ENCODE measurements at regions not wholly inside any gene's neighbourhood (a gene's known extent, or its start where the extent isn't known, plus 50 kb on each side); places are given as distances from the start of the nearest gene placed in this dataset.

DNA sequence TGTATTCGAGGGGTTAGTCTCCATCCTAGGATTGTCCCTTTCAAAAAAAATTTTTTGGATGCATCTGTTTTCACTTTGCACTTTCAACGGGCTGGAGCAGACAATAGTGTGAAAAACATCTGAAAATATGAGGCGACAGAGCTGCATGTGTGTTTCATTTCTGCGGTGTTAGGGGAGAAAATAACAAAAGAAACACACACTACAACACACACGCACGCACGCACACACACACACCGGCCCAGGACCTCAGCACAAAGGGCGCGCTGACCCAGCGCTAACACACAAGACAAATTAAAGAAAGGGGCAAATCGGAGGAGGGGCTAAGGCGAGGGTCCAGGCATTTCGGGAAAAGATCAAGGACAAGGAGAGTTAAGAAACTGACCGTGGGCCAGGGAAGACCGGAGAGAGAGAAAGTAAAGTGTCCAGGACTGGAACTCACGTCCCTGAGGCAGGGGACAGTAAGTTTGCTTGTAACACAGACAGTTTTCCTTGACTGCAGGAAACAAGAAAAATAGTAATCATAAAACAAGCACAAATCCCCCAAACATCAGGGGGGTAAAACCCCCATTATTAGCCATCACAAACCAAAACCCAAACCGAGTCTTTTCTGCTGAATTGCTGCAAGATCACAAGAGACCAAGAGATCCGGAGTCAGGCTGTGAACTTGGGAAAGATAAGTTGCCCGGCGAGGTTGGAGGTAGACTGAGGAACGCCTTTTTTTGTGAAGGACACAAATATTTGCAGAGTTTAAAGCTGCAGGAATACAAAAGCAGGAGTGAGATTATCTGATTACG is 302.1 kb downstream of the PARP8 start:
- Mint-ChIP-seq H3K36me3 (ENCODE audit: low read depth) (no peaks in the 10 kb centered on the region), H3K4me3 (peak overlapping the region; percentile 26), H3K27me3 (peaks cover 77% of the 10 kb centered on the region), H3K27ac (no peak overlapping the region), H3K4me1 (ENCODE audit: low read depth) (peaks cover 51% of the 10 kb centered on the region), H3K9me3 (no peaks in the 10 kb centered on the region)
- ATAC-seq (no peak), DNase-seq (no peak)
- intact Hi-C loops (cut with micrococcal nuclease) = loop anchor here (5.0 to 10.0 kb wide), 2 partner anchors 414 to 1686 kb away; partner anchors contain the start of gene ISL1
- ChIA-PET CTCF (no interaction called here), POLR2A (no interaction called here)
- TF ChIP-seq, protein P1, sequence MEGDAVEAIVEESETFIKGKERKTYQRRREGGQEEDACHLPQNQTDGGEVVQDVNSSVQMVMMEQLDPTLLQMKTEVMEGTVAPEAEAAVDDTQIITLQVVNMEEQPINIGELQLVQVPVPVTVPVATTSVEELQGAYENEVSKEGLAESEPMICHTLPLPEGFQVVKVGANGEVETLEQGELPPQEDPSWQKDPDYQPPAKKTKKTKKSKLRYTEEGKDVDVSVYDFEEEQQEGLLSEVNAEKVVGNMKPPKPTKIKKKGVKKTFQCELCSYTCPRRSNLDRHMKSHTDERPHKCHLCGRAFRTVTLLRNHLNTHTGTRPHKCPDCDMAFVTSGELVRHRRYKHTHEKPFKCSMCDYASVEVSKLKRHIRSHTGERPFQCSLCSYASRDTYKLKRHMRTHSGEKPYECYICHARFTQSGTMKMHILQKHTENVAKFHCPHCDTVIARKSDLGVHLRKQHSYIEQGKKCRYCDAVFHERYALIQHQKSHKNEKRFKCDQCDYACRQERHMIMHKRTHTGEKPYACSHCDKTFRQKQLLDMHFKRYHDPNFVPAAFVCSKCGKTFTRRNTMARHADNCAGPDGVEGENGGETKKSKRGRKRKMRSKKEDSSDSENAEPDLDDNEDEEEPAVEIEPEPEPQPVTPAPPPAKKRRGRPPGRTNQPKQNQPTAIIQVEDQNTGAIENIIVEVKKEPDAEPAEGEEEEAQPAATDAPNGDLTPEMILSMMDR (IDR thresholded peaks at IDR 0.05) = no peak

DNA sequence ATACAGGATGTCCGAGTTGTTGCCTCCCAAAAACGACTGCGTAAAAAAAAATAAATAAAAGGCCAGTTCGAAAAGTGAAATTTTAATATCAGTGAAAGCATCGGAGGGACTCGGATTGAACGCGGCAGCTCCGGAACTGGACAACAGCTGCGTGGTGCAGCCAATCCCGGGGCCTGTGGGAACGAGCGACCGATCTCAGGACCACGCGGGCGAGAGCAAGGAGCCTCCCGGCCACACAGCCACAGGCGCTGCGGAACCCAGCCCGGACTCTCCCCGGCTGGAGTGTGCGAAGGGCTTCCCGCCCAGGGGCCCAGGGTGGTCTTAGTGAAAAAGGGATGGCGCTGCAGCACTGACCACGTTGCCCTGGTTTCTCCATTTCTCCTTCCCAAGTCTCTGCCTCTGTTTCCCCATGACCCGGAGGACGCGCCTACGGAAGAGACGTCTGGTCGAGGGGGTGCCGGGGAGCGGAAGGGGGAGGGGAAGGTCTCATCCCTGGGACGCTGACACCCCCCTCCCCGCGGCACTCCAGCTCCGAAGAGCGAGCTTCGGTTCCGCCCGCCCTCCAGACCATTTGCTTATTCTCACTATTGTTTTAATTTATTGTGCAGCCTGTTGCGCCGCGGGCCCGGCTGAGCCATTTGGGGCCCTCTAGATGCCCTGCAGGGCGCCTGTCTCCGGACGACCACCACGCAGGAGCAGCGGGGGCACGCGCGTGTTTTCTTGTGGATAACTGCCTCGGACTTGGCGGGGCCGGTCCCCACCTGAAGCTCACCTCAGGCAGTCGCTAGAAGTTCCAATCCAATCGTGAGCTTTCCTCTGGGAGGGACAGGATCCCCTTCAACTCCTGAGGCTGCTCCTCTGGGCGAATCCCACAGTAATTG is 303.0 kb downstream of the PARP8 start:
- Mint-ChIP-seq H3K4me3 (peak overlapping the region; percentile 13), H3K4me1 (ENCODE audit: low read depth) (peaks cover 45% of the 10 kb centered on the region), H3K27me3 (peaks cover 70% of the 10 kb centered on the region), H3K36me3 (ENCODE audit: low read depth) (no peaks in the 10 kb centered on the region), H3K9me3 (no peaks in the 10 kb centered on the region), H3K27ac (no peak overlapping the region)
- intact Hi-C loops (cut with micrococcal nuclease) = loop anchor here (5.0 to 10.0 kb wide), 2 partner anchors 413 to 1685 kb away; partner anchors contain the start of gene ISL1
- TF ChIP-seq, protein P1 (IDR thresholded peaks at IDR 0.05) = no peak
- ATAC-seq = no peak
- POLR2A ChIA-PET = interaction anchor here (0.8 kb wide), 1 partner anchor 11 kb away, joined by 3 read pairs; no protein-coding TSS in a partner anchor
- CTCF ChIA-PET = interaction anchor here (1.0 kb wide), 1 partner anchor 14 kb away, joined by 3 read pairs; no protein-coding TSS in a partner anchor
- no peak for DNase-seq

DNA sequence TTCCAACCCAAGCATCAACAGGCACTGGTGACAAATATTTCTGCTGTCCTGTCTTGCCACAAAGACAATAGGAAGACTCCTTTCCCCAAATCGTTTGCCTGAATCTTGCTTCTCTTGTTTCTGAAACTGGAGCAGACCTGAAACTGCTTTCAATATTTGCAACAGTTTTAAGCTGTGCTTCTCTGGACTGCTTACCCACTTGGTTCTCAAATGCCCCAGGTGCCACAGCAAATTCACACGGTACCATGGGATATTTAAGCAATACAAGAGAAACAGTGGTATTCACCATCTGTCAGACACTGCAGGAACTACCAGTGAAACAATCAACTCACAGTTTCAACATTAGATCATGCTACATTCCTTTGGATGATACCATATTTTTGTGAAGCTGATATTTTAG is 309.4 kb downstream of the PARP8 start:
- TF ChIP-seq, protein P1 (IDR thresholded peaks at IDR 0.05) = no peak
- Mint-ChIP-seq H3K9me3 (no peaks in the 10 kb centered on the region), H3K27me3 (peaks cover 17% of the 10 kb centered on the region), H3K27ac (no peak overlapping the region), H3K4me1 (ENCODE audit: low read depth) (no peaks in the 10 kb centered on the region), H3K36me3 (ENCODE audit: low read depth) (no peaks in the 10 kb centered on the region), H3K4me3 (no peak overlapping the region)
- ATAC-seq = no peak
- POLR2A ChIA-PET = no interaction called here
- CTCF ChIA-PET = no interaction called here
- intact Hi-C loops (cut with micrococcal nuclease) = no loop called here
- no peak for DNase-seq

DNA sequence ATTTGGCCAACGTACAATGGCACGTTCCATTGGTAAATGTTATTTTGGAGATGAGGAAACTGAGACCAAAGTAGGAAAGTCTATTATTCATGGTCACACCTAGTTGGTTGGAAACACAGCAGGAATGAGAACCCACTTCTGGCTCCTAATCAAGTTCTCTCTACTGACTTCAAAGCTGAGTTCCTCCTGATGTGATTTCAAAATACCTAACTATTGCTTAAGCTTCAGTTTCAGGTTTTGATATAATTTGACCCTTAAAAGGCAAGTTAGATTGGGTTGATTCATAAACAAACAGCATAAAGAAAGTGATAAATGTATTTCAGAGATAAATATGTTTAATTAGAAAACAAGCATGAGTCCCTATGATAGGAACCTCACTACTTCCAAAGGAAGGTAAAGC is 312.5 kb downstream of the PARP8 start:
- no peaks in the 10 kb centered on the region for H3K4me1 Mint-ChIP-seq (ENCODE audit: low read depth)
- no peak overlapping the region for H3K27ac Mint-ChIP-seq
- CTCF ChIA-PET = interaction anchor here (1.2 to 2.3 kb wide), 2 partner anchors 14 to 16 kb away, joined by 3 to 7 read pairs; no protein-coding TSS in a partner anchor
- H3K27me3 Mint-ChIP-seq = peaks cover 12% of the 10 kb centered on the region
- ATAC-seq (no peak), DNase-seq (no peak)
- H3K36me3 Mint-ChIP-seq (ENCODE audit: low read depth) = no peaks in the 10 kb centered on the region
- no peaks in the 10 kb centered on the region for H3K9me3 Mint-ChIP-seq
- H3K4me3 Mint-ChIP-seq = no peak overlapping the region
- TF ChIP-seq, protein P1 (IDR thresholded peaks at IDR 0.05) = no peak
- POLR2A ChIA-PET = no interaction called here
- intact Hi-C loops (cut with micrococcal nuclease) = no loop called here

All from activated CD8-positive, alpha-beta T cell treated with anti-CD3 and anti-CD28 coated beads for 36 hours (primary cell).